ENCODE measurements at regions not wholly inside any gene's neighbourhood (a gene's known extent, or its start where the extent isn't known, plus 50 kb on each side); places are given as distances from the start of the nearest gene placed in this dataset.

DNA sequence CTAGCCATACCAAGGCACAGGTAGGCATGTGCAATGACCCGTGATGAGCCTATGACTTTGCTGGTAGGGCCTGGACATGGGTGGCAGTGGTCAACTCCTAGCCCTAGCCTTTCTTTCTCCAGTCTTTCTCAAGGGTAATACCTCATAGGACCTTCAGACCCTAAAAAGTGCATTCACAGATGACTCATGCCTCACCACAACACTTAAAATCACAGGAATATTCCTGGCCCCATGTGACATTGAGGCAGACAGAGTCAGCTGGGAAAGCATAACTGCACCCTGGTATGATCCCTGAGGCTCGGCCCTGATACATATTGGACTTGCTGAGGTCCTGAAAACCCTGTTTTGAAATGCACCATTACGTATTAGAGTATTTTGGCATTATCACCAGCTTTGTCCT, 449.5 kb downstream of the HINT1 start:
- TF ChIP-seq EZH2phosphoT487 (IDR thresholded peaks at IDR 0.05; ENCODE audit: insufficient read depth, low read depth) = no peak
- no peak for TF ChIP-seq EZH2 (IDR thresholded peaks at IDR 0.05; ENCODE audit: insufficient read depth, poor library complexity, severe bottlenecking)

Measured in GM23248 (cell line).